Endodermal cell (in vitro differentiated cells): ENCODE measurements at regions not wholly inside any gene's neighbourhood (a gene's known extent, or its start where the extent isn't known, plus 50 kb on each side); places are given as distances from the start of the nearest gene placed in this dataset.

ENCODE experiments used
- DNase-seq: peaks from one replicate; pipeline ENCODE4 v3.0.0-alpha.2; 2017
- H3K27ac ChIP-seq: 2 replicates; pipeline ENCODE4 v1.5.1; 2013; ENCODE audit warnings: mild to moderate bottlenecking, low read depth, low read length, moderate library complexity
- H3K27me3 ChIP-seq: 2 replicates; pipeline ENCODE4 v1.6.1; 2013; ENCODE audit warnings: mild to moderate bottlenecking, low read length, moderate library complexity; ENCODE audit not compliant: insufficient read depth, control insufficient read depth, poor library complexity, severe bottlenecking
- H3K36me3 ChIP-seq: 2 replicates; pipeline ENCODE4 v1.7.0; 2013; ENCODE audit warnings: mild to moderate bottlenecking, low read length, moderate library complexity; ENCODE audit not compliant: control insufficient read depth, insufficient read depth
- H3K4me1 ChIP-seq: one replicate; pipeline ENCODE4 v1.7.0; 2013; ENCODE audit warnings: low read length; ENCODE audit not compliant: control insufficient read depth, insufficient read depth
- H3K4me3 ChIP-seq: 2 replicates; pipeline ENCODE4 v1.5.1; 2013; ENCODE audit warnings: mild to moderate bottlenecking, low read length, moderate library complexity
- H3K9ac ChIP-seq: 2 replicates; pipeline ENCODE4 v1.6.1; 2013; ENCODE audit warnings: mild to moderate bottlenecking, low read length, moderate library complexity; ENCODE audit not compliant: poor library complexity, severe bottlenecking; ENCODE audit errors: extremely low read depth
- H3K9me3 ChIP-seq: 2 replicates; pipeline ENCODE4 v1.6.1; 2013; ENCODE audit warnings: mild to moderate bottlenecking, low read length, moderate library complexity; ENCODE audit not compliant: control insufficient read depth
- H3K27ac Mint-ChIP-seq: 2 replicates; pipeline ENCODE4 v1.8.0; 2020; ENCODE audit warnings: mixed read lengths
- H3K27me3 Mint-ChIP-seq: 2 replicates; pipeline ENCODE4 v1.8.0; 2021; ENCODE audit warnings: mild to moderate bottlenecking, mixed read lengths; ENCODE audit not compliant: insufficient read depth
- H3K36me3 Mint-ChIP-seq: 2 replicates; pipeline ENCODE4 v1.8.0; 2020; ENCODE audit warnings: low read depth, mixed read lengths
- H3K4me1 Mint-ChIP-seq: 2 replicates; pipeline ENCODE4 v1.8.0; 2020; ENCODE audit warnings: mixed read lengths
- H3K4me3 Mint-ChIP-seq: 2 replicates; pipeline ENCODE4 v1.8.0; 2020; ENCODE audit warnings: mild to moderate bottlenecking, moderate library complexity, mixed read lengths
- H3K9me3 Mint-ChIP-seq: 2 replicates; pipeline ENCODE4 v1.8.0; 2020; ENCODE audit warnings: mild to moderate bottlenecking, mixed read lengths
- CTCF ChIP-seq: fragments of 200-600 bp; sonication (generic); conservative IDR thresholded peaks from 2 replicates; pipeline ENCODE4 v1.5.0; 2021; ENCODE audit warnings: antibody characterized with exemption, mild to moderate bottlenecking
- WGBS, 2 experiments: methylation state at CpG; one replicate each; pipeline versions ENCODE4 v1.1.5 to v1.1.7; 2013; ENCODE audit warnings: missing lambda C conversion rate in 2 of 2, mixed read lengths in 1 of 2; ENCODE audit not compliant: insufficient coverage in 1 of 2, insufficient read length in 1 of 2; 5-methylcytosine and 5-hydroxymethylcytosine counted together

- H3K4me3 Mint-ChIP-seq = no peak overlapping the region
- Histone ChIP-seq H3K27me3 (no peaks in the 10 kb centered on the region), H3K9me3 (no peaks in the 10 kb centered on the region), H3K4me1 (no peaks in the 10 kb centered on the region), H3K27ac (no peak overlapping the region), H3K9ac (no peak overlapping the region), H3K36me3 (no peaks in the 10 kb centered on the region), H3K4me3 (no peak overlapping the region)
- no peaks in the 10 kb centered on the region for H3K9me3 Mint-ChIP-seq
- no peak for TF ChIP-seq CTCF
- no peak for DNase-seq
- no peak overlapping the region for H3K27ac Mint-ChIP-seq
- WGBS, 2 experiments = 97% methylated on average over 3 of the region's 3 CpGs; no CpG with 5 or more reads in 1 of the 2 experiments
- H3K4me1 Mint-ChIP-seq = no peaks in the 10 kb centered on the region
- no peaks in the 10 kb centered on the region for H3K27me3 Mint-ChIP-seq
- H3K36me3 Mint-ChIP-seq = no peaks in the 10 kb centered on the region
Observed at GRCh38 chr2:219947575-219947974, 320.1 kb downstream of the SLC4A3 start.

GRCh38 chr2:219949053-219949452 is 321.6 kb downstream of the SLC4A3 start:
- WGBS, 2 experiments = 86 to 92% methylated on average over 2 to 3 of the region's 3 CpGs

DNA sequence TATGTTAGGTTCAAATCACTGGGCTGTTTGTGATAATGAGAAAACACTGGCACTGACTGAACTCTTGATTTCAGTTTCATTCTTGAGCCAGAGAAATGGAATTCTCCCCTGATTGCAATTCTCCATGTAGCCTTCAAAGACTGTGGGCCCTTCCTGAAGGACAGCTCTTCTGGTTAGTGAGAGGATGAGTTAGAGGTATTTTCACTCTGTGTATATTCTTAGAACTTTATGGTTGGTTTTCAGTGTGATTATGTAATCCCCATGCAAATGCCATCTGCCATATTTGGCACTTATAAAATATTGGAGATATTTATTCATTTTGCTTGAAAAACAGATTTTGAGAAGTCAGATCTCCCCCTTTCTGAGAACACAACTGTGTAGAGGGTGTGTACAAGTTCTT is 323.7 kb downstream of the SLC4A3 start:
- peaks cover 9% of the 10 kb centered on the region for H3K9me3 Mint-ChIP-seq
- H3K9me3 ChIP-seq = peaks cover 4% of the 10 kb centered on the region
- H3K36me3 Mint-ChIP-seq = no peaks in the 10 kb centered on the region
- H3K27me3 Mint-ChIP-seq = no peaks in the 10 kb centered on the region
- no peak overlapping the region for H3K9ac ChIP-seq
- H3K4me3 Mint-ChIP-seq = no peak overlapping the region
- H3K4me1 Mint-ChIP-seq = no peaks in the 10 kb centered on the region
- no peak for TF ChIP-seq CTCF
- H3K36me3 ChIP-seq = no peaks in the 10 kb centered on the region
- no peak for DNase-seq
- H3K4me3 ChIP-seq = no peak overlapping the region
- no peak overlapping the region for H3K27ac Mint-ChIP-seq
- no peaks in the 10 kb centered on the region for H3K4me1 ChIP-seq
- no peak overlapping the region for H3K27ac ChIP-seq
- H3K27me3 ChIP-seq = no peaks in the 10 kb centered on the region

More at GRCh38 chr2:219949053-219949452, 321.6 kb downstream of the SLC4A3 start:
- DNase-seq = no peak
- no peaks in the 10 kb centered on the region for H3K27me3 ChIP-seq
- Mint-ChIP-seq H3K27me3 (no peaks in the 10 kb centered on the region), H3K4me3 (no peak overlapping the region), H3K9me3 (no peaks in the 10 kb centered on the region), H3K36me3 (no peaks in the 10 kb centered on the region), H3K27ac (no peak overlapping the region), H3K4me1 (no peaks in the 10 kb centered on the region)
- no peaks in the 10 kb centered on the region for H3K36me3 ChIP-seq
- H3K4me1 ChIP-seq = no peaks in the 10 kb centered on the region
- no peaks in the 10 kb centered on the region for H3K9me3 ChIP-seq
- H3K4me3 ChIP-seq = no peak overlapping the region
- H3K27ac ChIP-seq = no peak overlapping the region
- TF ChIP-seq CTCF = no peak
- no peak overlapping the region for H3K9ac ChIP-seq
